ENCODE measurements at regions not wholly inside any gene's neighbourhood (a gene's known extent, or its start where the extent isn't known, plus 50 kb on each side); places are given as distances from the start of the nearest gene placed in this dataset.

GRCh38 chr3:21357241-21357640 lies 393.8 kb downstream of the ZNF385D start:
- no peak for DNase-seq (ENCODE audit: low read depth in 3 of 3)

- no peak for DNase-seq (ENCODE audit: low read depth in 3 of 3)
Measured at GRCh38 chr3:21356402-21356801, 394.6 kb downstream of the ZNF385D start.

- no peak for DNase-seq (ENCODE audit: low read depth in 3 of 3)
Measured at GRCh38 chr3:21345382-21345976, 405.5 kb downstream of the ZNF385D start.

- no peak for DNase-seq (ENCODE audit: low read depth in 3 of 3)
Measured at GRCh38 chr3:21331857-21332256, 419.2 kb downstream of the ZNF385D start.

- no peak for DNase-seq (ENCODE audit: low read depth in 3 of 3)
Measured at GRCh38 chr3:21331321-21331720, 419.7 kb downstream of the ZNF385D start.

GRCh38 chr3:21330293-21330692 lies 420.7 kb downstream of the ZNF385D start:
- DNase-seq (ENCODE audit: low read depth in 3 of 3): no peak

- DNase-seq (ENCODE audit: low read depth in 3 of 3): no peak
Measured at GRCh38 chr3:21328711-21329390, 422.2 kb downstream of the ZNF385D start.

GRCh38 chr3:21326704-21327475 lies 424.1 kb downstream of the ZNF385D start:
- no peak for DNase-seq (ENCODE audit: low read depth in 3 of 3)

- no peak for DNase-seq (ENCODE audit: low read depth in 3 of 3)
Measured at GRCh38 chr3:21314688-21315087, 436.3 kb downstream of the ZNF385D start.

GRCh38 chr3:21310891-21311290 lies 440.1 kb downstream of the ZNF385D start:
- DNase-seq (ENCODE audit: low read depth in 3 of 3): no peak

- DNase-seq (ENCODE audit: low read depth in 3 of 3): no peak
Measured at GRCh38 chr3:21310161-21310560, 440.8 kb downstream of the ZNF385D start.

- DNase-seq (ENCODE audit: low read depth in 3 of 3): no peak
Measured at GRCh38 chr3:21297304-21297703, 453.7 kb downstream of the ZNF385D start.

GRCh38 chr3:21294768-21295167 lies 456.2 kb downstream of the ZNF385D start:
- no peak for DNase-seq (ENCODE audit: low read depth in 3 of 3)

- no peak for DNase-seq (ENCODE audit: low read depth in 3 of 3)
Measured at GRCh38 chr3:21292971-21293370, 458.0 kb downstream of the ZNF385D start.

GRCh38 chr3:21290557-21290956 lies 460.5 kb downstream of the ZNF385D start:
- no peak for DNase-seq (ENCODE audit: low read depth in 3 of 3)

- no peak for DNase-seq (ENCODE audit: low read depth in 3 of 3)
Measured at GRCh38 chr3:21274079-21274571, 476.9 kb downstream of the ZNF385D start.

GRCh38 chr3:21273259-21274025 lies 477.6 kb downstream of the ZNF385D start:
- no peak for DNase-seq (ENCODE audit: low read depth in 3 of 3)

GRCh38 chr3:21271606-21272016 lies 479.4 kb downstream of the ZNF385D start:
- no peak for DNase-seq (ENCODE audit: low read depth in 3 of 3)

- no peak for DNase-seq (ENCODE audit: low read depth in 3 of 3)
Measured at GRCh38 chr3:21269882-21270281, 481.1 kb downstream of the ZNF385D start.

- DNase-seq (ENCODE audit: low read depth in 3 of 3): no peak
Measured at GRCh38 chr3:21260507-21260906, 490.5 kb downstream of the ZNF385D start.

- DNase-seq (ENCODE audit: low read depth in 3 of 3): no peak
Measured at GRCh38 chr3:21259896-21260295, 491.1 kb downstream of the ZNF385D start.

- no peak for DNase-seq (ENCODE audit: low read depth in 3 of 3)
Measured at GRCh38 chr3:21256932-21257331, 494.1 kb downstream of the ZNF385D start.
